ENCODE measurements at regions not wholly inside any gene's neighbourhood (a gene's known extent, or its start where the extent isn't known, plus 50 kb on each side); places are given as distances from the start of the nearest gene placed in this dataset.

DNA sequence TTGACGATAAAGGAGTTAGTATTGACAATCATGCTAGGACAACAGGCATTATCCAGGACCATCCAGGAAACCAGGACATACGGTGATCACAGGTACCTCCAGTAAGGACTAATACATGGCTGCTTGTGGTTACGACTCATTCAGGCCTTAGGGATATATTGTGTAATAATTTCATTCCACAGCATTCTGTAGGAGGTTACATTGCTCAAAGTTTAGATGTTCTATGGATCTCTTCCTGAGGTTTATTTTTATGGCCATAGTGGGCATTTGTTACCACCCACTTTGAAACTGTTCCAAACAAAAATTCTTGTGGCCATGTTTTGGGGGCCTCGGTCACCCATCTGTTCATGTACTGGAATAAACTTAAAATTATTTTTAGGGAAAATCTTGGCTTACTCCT lies 431.6 kb downstream of the METTL4 start:
- no peak overlapping the region for H3K27ac ChIP-seq (replicated peaks)
- no peak for DNase-seq (ENCODE audit: low read depth in 1 of 2, low spot score in 1 of 2)
- H3K27me3 ChIP-seq (ENCODE audit: insufficient read depth, poor library complexity, severe bottlenecking), result no peaks in the 10 kb centered on the region
- TF ChIP-seq, protein P1, sequence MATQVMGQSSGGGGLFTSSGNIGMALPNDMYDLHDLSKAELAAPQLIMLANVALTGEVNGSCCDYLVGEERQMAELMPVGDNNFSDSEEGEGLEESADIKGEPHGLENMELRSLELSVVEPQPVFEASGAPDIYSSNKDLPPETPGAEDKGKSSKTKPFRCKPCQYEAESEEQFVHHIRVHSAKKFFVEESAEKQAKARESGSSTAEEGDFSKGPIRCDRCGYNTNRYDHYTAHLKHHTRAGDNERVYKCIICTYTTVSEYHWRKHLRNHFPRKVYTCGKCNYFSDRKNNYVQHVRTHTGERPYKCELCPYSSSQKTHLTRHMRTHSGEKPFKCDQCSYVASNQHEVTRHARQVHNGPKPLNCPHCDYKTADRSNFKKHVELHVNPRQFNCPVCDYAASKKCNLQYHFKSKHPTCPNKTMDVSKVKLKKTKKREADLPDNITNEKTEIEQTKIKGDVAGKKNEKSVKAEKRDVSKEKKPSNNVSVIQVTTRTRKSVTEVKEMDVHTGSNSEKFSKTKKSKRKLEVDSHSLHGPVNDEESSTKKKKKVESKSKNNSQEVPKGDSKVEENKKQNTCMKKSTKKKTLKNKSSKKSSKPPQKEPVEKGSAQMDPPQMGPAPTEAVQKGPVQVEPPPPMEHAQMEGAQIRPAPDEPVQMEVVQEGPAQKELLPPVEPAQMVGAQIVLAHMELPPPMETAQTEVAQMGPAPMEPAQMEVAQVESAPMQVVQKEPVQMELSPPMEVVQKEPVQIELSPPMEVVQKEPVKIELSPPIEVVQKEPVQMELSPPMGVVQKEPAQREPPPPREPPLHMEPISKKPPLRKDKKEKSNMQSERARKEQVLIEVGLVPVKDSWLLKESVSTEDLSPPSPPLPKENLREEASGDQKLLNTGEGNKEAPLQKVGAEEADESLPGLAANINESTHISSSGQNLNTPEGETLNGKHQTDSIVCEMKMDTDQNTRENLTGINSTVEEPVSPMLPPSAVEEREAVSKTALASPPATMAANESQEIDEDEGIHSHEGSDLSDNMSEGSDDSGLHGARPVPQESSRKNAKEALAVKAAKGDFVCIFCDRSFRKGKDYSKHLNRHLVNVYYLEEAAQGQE (IDR thresholded peaks at IDR 0.05; ENCODE audit: insufficient replicate concordance, low read depth), result no peak
- TF ChIP-seq SPI1 (IDR thresholded peaks at IDR 0.05; ENCODE audit: borderline replicate concordance, low read depth) (no peak), GABPA (IDR thresholded peaks at IDR 0.05; ENCODE audit: low read depth) (no peak), POLR2AphosphoS5 (IDR thresholded peaks at IDR 0.05; ENCODE audit: low read depth) (no peak)
- TF ChIP-seq, protein P2, sequence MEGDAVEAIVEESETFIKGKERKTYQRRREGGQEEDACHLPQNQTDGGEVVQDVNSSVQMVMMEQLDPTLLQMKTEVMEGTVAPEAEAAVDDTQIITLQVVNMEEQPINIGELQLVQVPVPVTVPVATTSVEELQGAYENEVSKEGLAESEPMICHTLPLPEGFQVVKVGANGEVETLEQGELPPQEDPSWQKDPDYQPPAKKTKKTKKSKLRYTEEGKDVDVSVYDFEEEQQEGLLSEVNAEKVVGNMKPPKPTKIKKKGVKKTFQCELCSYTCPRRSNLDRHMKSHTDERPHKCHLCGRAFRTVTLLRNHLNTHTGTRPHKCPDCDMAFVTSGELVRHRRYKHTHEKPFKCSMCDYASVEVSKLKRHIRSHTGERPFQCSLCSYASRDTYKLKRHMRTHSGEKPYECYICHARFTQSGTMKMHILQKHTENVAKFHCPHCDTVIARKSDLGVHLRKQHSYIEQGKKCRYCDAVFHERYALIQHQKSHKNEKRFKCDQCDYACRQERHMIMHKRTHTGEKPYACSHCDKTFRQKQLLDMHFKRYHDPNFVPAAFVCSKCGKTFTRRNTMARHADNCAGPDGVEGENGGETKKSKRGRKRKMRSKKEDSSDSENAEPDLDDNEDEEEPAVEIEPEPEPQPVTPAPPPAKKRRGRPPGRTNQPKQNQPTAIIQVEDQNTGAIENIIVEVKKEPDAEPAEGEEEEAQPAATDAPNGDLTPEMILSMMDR (IDR thresholded peaks at IDR 0.05; ENCODE audit: insufficient read depth, low read length), result no peak
- H3K4me3 ChIP-seq (replicated peaks; ENCODE audit: insufficient read depth, low read length), result no peak overlapping the region

GRCh38 chr18:2143636-2144035 lies 427.7 kb downstream of the METTL4 start:
- TF ChIP-seq SPI1 (IDR thresholded peaks at IDR 0.05; ENCODE audit: borderline replicate concordance, low read depth) (no peak), POLR2AphosphoS5 (IDR thresholded peaks at IDR 0.05; ENCODE audit: low read depth) (no peak), GABPA (IDR thresholded peaks at IDR 0.05; ENCODE audit: low read depth) (no peak)
- TF ChIP-seq, protein P2 (IDR thresholded peaks at IDR 0.05; ENCODE audit: insufficient read depth, low read length), result no peak
- TF ChIP-seq, protein P1 (IDR thresholded peaks at IDR 0.05; ENCODE audit: insufficient replicate concordance, low read depth), result no peak
- DNase-seq (ENCODE audit: low read depth in 1 of 2, low spot score in 1 of 2), result no peak

DNA sequence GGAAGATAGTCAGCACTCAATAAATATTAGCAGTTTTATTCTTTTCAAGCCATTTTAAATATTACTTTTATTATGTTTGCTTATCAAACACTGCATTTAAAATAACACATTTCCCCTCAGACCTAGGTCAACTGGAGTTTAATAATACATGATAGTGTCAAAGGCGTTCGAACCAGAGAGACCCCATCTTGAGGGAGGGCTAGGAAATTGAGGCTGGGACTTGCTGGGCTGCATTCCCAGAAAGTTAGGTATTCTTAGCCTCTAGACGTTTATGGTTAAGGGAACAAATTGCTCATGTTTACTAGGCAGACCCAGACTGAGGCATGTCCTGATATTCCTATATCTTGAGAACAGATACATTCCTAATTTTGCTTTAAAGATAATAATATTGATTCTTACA lies 426.5 kb downstream of the METTL4 start:
- DNase-seq (ENCODE audit: low read depth in 1 of 2, low spot score in 1 of 2), result no peak
- H3K27ac ChIP-seq (replicated peaks), result no peak overlapping the region
- H3K4me3 ChIP-seq (replicated peaks; ENCODE audit: insufficient read depth, low read length), result no peak overlapping the region
- no peak for TF ChIP-seq SPI1 (IDR thresholded peaks at IDR 0.05; ENCODE audit: borderline replicate concordance, low read depth)
- TF ChIP-seq GABPA (IDR thresholded peaks at IDR 0.05; ENCODE audit: low read depth), result no peak
- no peak for TF ChIP-seq POLR2AphosphoS5 (IDR thresholded peaks at IDR 0.05; ENCODE audit: low read depth)
- TF ChIP-seq, protein P1 (IDR thresholded peaks at IDR 0.05; ENCODE audit: insufficient replicate concordance, low read depth), result no peak
- TF ChIP-seq, protein P2 (IDR thresholded peaks at IDR 0.05; ENCODE audit: insufficient read depth, low read length), result no peak
- no peaks in the 10 kb centered on the region for H3K27me3 ChIP-seq (ENCODE audit: insufficient read depth, poor library complexity, severe bottlenecking)

More at GRCh38 chr18:2143636-2144035, 427.7 kb downstream of the METTL4 start:
- Histone ChIP-seq H3K27ac (replicated peaks) (no peak overlapping the region), H3K27me3 (ENCODE audit: insufficient read depth, poor library complexity, severe bottlenecking) (no peaks in the 10 kb centered on the region), H3K4me3 (replicated peaks; ENCODE audit: insufficient read depth, low read length) (no peak overlapping the region)

Measured in HL-60 (cell line).